ENCODE measurements at regions not wholly inside any gene's neighbourhood (a gene's known extent, or its start where the extent isn't known, plus 50 kb on each side); places are given as distances from the start of the nearest gene placed in this dataset.

- no peak for TF ChIP-seq CTCF (conservative IDR thresholded peaks at IDR 0.05)
- Histone ChIP-seq H2BK15ac (ENCODE audit: low read depth, low read length) (no peak overlapping the region), H3K79me2 (ENCODE audit: insufficient read depth, low read length) (no peaks in the 10 kb centered on the region), H3K9me3 (ENCODE audit: control insufficient read depth, low read depth, low read length) (no peaks in the 10 kb centered on the region), H3T11ph (ENCODE audit: low read length) (no peak overlapping the region), H2BK20ac (ENCODE audit: low read depth, low read length, poor library complexity, severe bottlenecking) (no peak overlapping the region), H3K23ac (ENCODE audit: insufficient read length, low read depth, low read length) (no peak overlapping the region), H3K79me1 (ENCODE audit: insufficient read depth, low read depth, low read length, poor library complexity, severe bottlenecking) (no peaks in the 10 kb centered on the region), H3K4ac (ENCODE audit: low read depth, low read length) (no peak overlapping the region), H3K18ac (ENCODE audit: insufficient read length, low read depth, low read length) (no peak overlapping the region), H3K56ac (ENCODE audit: insufficient read length, low read depth, low read length) (no peak overlapping the region), H2AK5ac (ENCODE audit: insufficient read length, low read length) (no peak overlapping the region), H2AFZ (ENCODE audit: low read length) (no peak overlapping the region), H2BK120ac (ENCODE audit: low read depth, low read length, poor library complexity, severe bottlenecking) (no peak overlapping the region), H3K27me3 (ENCODE audit: insufficient read depth, low read length) (no peaks in the 10 kb centered on the region), H3K4me2 (ENCODE audit: insufficient read depth, insufficient read length, low read length) (no peak overlapping the region), H2BK12ac (ENCODE audit: insufficient read length, low read depth, low read length) (no peak overlapping the region), H4K91ac (ENCODE audit: insufficient read length, low read depth, low read length) (no peak overlapping the region), H3K9ac (ENCODE audit: extremely low read depth, insufficient read length, low read length) (no peak overlapping the region), H4K5ac (ENCODE audit: insufficient read length, low read depth, low read length) (no peak overlapping the region), H3K14ac (ENCODE audit: insufficient read depth, low read length) (no peak overlapping the region), H2BK5ac (ENCODE audit: insufficient read length, low read length) (no peak overlapping the region), H3K27ac (ENCODE audit: insufficient read length, low read depth, low read length) (no peak overlapping the region), H3K4me1 (ENCODE audit: insufficient read depth, low read length) (0 out of 2 replicates have a peak, but pooled peaks cover 3% of the 10 kb centered on the region), H4K8ac (replicated peaks; ENCODE audit: insufficient read length, low read depth, low read length) (no peak overlapping the region), H4K20me1 (ENCODE audit: control insufficient read depth, insufficient read depth, insufficient read length) (no peaks in the 10 kb centered on the region), H3K23me2 (ENCODE audit: insufficient read length, low read depth, low read length, poor library complexity, severe bottlenecking) (no peaks in the 10 kb centered on the region)
- no peak overlapping the region for H3K4me3 Mint-ChIP-seq
- peaks cover 3 to 13% of the 10 kb centered on the region in 2 experiments; a peak in 2 of 4 replicates for H3K4me1 Mint-ChIP-seq
- H3K36me3 Mint-ChIP-seq (ENCODE audit: insufficient read depth in 1 of 3, low read depth in 3 of 3): no peaks in the 10 kb centered on the region; a peak in 1 of 7 replicates
- H3K9me3 Mint-ChIP-seq: no peaks in the 10 kb centered on the region
- WGBS (ENCODE audit: extremely low coverage, insufficient read length, low lambda C conversion rate): no CpG with 5 or more reads among the region's 1 CpG
- H3K27me3 Mint-ChIP-seq (ENCODE audit: low read depth): no peaks in the 10 kb centered on the region
- no peak for DNase-seq
- no peak overlapping the region for H3K27ac Mint-ChIP-seq
Measured at GRCh38 chr2:7849027-7849426, 832.8 kb upstream of the ID2 start.

All from H9 (cell line).